ENCODE measurements at regions not wholly inside any gene's neighbourhood (a gene's known extent, or its start where the extent isn't known, plus 50 kb on each side); places are given as distances from the start of the nearest gene placed in this dataset.
"Not testable (repeated sequence)": the region's sequence is repeated elsewhere in the genome, so short reads cannot be mapped to it uniquely, and the experiment has no call there.

DNA sequence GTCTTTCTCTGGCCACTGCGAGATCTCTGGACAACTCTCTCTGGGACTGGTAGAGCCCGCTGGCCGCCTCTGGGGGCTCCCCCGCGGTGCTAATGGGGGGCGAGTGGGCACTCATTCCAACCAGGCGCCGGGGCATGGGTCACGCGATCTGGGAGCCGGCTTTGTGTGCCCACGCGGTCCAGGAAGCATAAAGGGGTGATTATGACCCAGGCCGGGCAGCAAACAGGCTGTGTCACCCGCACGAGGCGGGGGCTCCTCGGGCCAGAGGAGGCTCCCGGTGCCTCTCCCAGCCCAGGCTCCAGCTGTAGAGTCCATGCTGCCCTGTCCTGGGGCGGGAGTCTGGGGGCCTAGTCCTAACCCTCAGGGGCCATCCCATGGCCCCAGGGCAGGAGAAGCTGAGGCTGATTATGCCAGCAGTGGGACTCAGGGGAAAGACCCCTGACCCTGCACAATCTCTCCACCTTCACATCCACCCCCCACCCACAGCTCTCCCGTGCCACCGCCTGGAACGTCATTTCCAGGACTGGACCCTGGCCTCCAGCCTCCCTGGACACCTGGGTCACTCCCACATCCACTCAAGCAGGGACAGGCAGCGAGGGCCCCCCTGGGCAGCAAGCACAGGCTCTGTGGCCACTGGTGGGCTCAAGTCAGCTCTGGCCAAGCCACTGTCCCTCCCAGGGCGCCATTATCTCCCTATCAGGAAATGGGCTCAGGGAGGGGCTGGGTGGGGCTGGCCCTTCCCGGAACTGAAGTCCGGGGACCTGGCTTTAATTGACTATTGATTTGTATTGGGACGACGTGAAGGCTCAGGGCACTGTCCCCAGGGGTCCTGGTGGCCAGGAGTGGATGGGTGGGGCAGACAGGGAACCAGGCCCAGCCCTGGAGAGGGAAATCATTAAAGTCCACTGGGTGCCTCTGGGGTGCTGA lies 50.0 kb downstream of the PTPRS start:
- DNase-seq (no peak), ATAC-seq (replicated peaks) (no peak)
- Mint-ChIP-seq H3K27ac (no peak overlapping the region), H3K27me3 (peaks cover 54 to 81% of the 10 kb centered on the region in 2 donors), H3K4me1 (peaks cover 23 to 34% of the 10 kb centered on the region in 2 donors), H3K36me3 (no peaks in the 10 kb centered on the region), H3K9me3 (peaks cover 3 to 6% of the 10 kb centered on the region in 2 donors), H3K4me3 (no peak overlapping the region)

GRCh38 chr19:5289060-5289990 lies 51.3 kb downstream of the PTPRS start:
- no peak overlapping the region for H3K4me3 Mint-ChIP-seq
- H3K4me1 Mint-ChIP-seq, result peaks cover 23 to 34% of the 10 kb centered on the region in 2 donors
- H3K27ac Mint-ChIP-seq, result no peak overlapping the region
- H3K9me3 Mint-ChIP-seq, result peaks cover 5 to 10% of the 10 kb centered on the region in 2 donors
- peaks cover 51 to 85% of the 10 kb centered on the region in 2 donors for H3K27me3 Mint-ChIP-seq
- DNase-seq (no peak), ATAC-seq (replicated peaks) (no peak)
- H3K36me3 Mint-ChIP-seq, result no peaks in the 10 kb centered on the region

DNA sequence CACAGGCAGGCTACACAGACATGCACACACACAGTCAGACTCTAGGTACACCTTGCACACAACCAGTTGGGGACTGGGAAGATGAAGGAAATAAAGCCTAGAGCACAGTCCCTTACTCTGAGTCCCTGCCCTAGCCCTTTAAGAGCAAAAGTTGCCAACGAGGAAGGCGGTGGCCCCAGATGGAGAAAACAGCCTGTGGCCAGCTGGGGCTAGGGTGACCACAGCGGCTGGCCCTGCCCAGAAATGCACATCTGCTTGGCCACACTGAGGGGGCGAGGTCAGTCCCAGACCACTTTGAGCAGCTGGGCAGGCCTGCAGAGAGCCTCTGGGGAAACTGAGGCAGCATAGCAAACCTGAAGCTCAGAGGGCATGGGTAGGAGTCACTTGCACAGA lies 52.3 kb downstream of the PTPRS start:
- no peak overlapping the region for H3K4me3 Mint-ChIP-seq
- ATAC-seq (replicated peaks), result no peak

GRCh38 chr19:5287066-5287465 lies 53.5 kb downstream of the PTPRS start:
- peaks cover 17 to 23% of the 10 kb centered on the region in 2 donors for H3K4me1 Mint-ChIP-seq
- DNase-seq, result no peak
- H3K27ac Mint-ChIP-seq, result peak overlapping the region; percentile 73
- peak overlapping the region in 1 of 2 donors; percentile 29 for H3K4me3 Mint-ChIP-seq
- peaks cover 43 to 68% of the 10 kb centered on the region in 2 donors for H3K27me3 Mint-ChIP-seq
- peak in 1 of 2 donors; percentile 35 for ATAC-seq (replicated peaks)
- H3K9me3 Mint-ChIP-seq, result peaks cover 5 to 10% of the 10 kb centered on the region in 2 donors
- no peaks in the 10 kb centered on the region for H3K36me3 Mint-ChIP-seq

More for the DNA sequence above, 52.3 kb downstream of the PTPRS start:
- Mint-ChIP-seq H3K36me3 (no peaks in the 10 kb centered on the region), H3K9me3 (peaks cover 5 to 10% of the 10 kb centered on the region in 2 donors), H3K27ac (no peak overlapping the region), H3K4me1 (peaks cover 19 to 30% of the 10 kb centered on the region in 2 donors), H3K27me3 (peaks cover 48 to 75% of the 10 kb centered on the region in 2 donors)
- no peak for DNase-seq

GRCh38 chr19:5286465-5287029 lies 54.1 kb downstream of the PTPRS start:
- peaks cover 5 to 10% of the 10 kb centered on the region in 2 donors for H3K9me3 Mint-ChIP-seq
- no peak for ATAC-seq (replicated peaks)
- H3K27ac Mint-ChIP-seq, result peak overlapping the region; percentile 73
- no peaks in the 10 kb centered on the region for H3K36me3 Mint-ChIP-seq
- peaks cover 12 to 18% of the 10 kb centered on the region in 2 donors for H3K4me1 Mint-ChIP-seq
- no peak overlapping the region for H3K4me3 Mint-ChIP-seq
- H3K27me3 Mint-ChIP-seq, result peaks cover 38 to 63% of the 10 kb centered on the region in 2 donors
- DNase-seq, result no peak

DNA sequence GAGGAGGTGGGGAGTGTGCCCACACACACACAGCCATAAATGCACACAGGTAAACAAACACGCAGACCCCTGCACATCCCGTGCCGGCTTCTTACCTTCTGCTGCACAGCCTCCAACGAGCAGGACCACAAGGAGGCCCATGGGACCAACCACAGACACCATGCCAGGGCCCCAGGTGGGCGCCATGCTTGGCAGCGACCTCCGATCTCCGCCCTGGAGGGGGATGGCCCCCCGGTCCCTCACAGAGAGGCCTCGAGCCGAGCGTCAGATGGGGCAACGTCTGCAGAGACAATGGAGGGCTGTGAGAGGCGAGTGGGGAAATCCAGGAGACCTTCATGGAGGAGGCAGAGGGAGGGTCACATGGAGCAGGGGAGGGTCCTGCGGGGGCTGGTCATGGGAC lies 54.7 kb downstream of the PTPRS start:
- DNase-seq (no peak), ATAC-seq (replicated peaks) (no peak)
- Mint-ChIP-seq H3K27ac (no peak overlapping the region), H3K9me3 (peaks cover 5 to 10% of the 10 kb centered on the region in 2 donors), H3K36me3 (no peaks in the 10 kb centered on the region), H3K4me1 (peaks cover 10 to 14% of the 10 kb centered on the region in 2 donors), H3K27me3 (peaks cover 32 to 57% of the 10 kb centered on the region in 2 donors), H3K4me3 (no peak overlapping the region)

DNA sequence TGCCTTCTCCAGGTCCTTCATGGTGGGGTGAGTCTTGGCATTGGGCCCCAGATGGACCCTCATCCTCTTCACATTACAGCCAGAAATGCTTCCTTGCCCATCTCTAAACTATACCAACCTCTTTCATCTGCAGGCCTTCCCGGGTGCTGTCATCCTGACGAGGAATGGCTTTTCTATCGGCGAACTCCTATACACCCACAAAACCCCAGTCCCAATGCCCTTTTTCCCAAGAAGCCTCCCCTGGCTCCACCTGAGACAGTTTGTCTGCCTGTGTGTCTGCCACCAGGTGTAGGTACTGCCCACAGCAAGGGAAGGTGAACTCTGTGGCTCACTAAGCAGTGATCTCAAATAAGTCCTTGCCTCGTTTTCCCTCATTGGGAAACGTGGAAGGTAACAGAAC lies 55.3 kb downstream of the PTPRS start:
- H3K4me3 Mint-ChIP-seq, result no peak overlapping the region
- H3K9me3 Mint-ChIP-seq, result peaks cover 5 to 10% of the 10 kb centered on the region in 2 donors
- DNase-seq (no peak), ATAC-seq (replicated peaks) (no peak)
- no peak overlapping the region for H3K27ac Mint-ChIP-seq
- H3K4me1 Mint-ChIP-seq, result peaks cover 10 to 14% of the 10 kb centered on the region in 2 donors
- H3K36me3 Mint-ChIP-seq, result no peaks in the 10 kb centered on the region
- peaks cover 30 to 50% of the 10 kb centered on the region in 2 donors for H3K27me3 Mint-ChIP-seq

- Mint-ChIP-seq H3K4me3 (no peak overlapping the region), H3K9me3 (peaks cover 5 to 10% of the 10 kb centered on the region in 2 donors), H3K4me1 (peaks cover 9 to 12% of the 10 kb centered on the region in 2 donors), H3K27me3 (peaks cover 16 to 29% of the 10 kb centered on the region in 2 donors), H3K27ac (no peak overlapping the region), H3K36me3 (no peaks in the 10 kb centered on the region)
- ATAC-seq (replicated peaks) (no peak), DNase-seq (no peak)
Measured at GRCh38 chr19:5282901-5283300, 57.7 kb downstream of the PTPRS start.

DNA sequence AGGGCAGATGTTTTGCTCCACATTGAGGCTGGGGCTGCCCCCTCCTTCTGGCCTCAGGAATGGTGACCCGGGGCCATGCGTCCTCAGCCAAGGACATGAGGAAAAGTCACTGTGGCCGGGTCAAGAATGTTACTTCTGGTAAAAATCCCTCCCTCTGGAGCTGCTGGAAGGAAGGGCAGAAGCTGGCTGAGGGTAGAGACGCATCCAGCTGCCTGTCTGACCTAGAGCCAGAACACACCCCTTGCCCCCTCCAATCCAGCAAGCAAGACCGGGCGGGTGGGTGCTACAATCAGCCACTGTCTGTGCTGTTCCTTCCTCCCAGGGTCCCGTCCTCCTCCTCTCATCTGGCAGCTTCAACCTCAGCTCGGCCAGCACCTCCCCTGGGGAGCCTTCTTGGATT lies 59.0 kb downstream of the PTPRS start:
- Mint-ChIP-seq H3K4me1 (no peaks in the 10 kb centered on the region), H3K27ac (no peak overlapping the region), H3K4me3 (no peak overlapping the region), H3K36me3 (no peaks in the 10 kb centered on the region), H3K9me3 (peaks cover 5 to 10% of the 10 kb centered on the region in 2 donors), H3K27me3 (peaks cover 13 to 17% of the 10 kb centered on the region in 2 donors)
- DNase-seq (no peak), ATAC-seq (replicated peaks) (no peak)

DNA sequence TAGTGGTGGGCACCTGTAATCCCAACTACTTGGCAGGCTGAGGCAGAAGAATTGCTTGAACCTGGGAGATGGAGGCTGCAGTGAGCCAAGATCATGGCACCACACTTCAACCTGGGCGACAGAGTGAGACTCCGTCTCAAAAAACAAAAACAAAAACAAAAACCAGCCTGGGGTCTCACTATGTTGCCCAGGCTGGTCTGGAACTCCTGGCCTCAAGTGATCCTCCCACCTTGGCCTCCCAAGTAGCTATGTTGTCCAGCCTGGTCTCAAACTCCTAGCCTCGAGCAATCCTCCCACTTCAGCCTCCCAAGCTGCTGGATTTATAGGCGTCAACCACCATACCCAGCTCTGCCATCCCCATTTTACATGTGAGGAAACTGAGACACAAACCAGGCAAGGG lies 64.9 kb downstream of the PTPRS start:
- ATAC-seq (replicated peaks); DNase-seq; H3K4me3 Mint-ChIP-seq; H3K9me3 Mint-ChIP-seq; H3K4me1 Mint-ChIP-seq; H3K27ac Mint-ChIP-seq; H3K36me3 Mint-ChIP-seq: not testable (repeated sequence)
- H3K27me3 Mint-ChIP-seq, result peaks cover 12 to 14% of the 10 kb centered on the region in 2 donors

DNA sequence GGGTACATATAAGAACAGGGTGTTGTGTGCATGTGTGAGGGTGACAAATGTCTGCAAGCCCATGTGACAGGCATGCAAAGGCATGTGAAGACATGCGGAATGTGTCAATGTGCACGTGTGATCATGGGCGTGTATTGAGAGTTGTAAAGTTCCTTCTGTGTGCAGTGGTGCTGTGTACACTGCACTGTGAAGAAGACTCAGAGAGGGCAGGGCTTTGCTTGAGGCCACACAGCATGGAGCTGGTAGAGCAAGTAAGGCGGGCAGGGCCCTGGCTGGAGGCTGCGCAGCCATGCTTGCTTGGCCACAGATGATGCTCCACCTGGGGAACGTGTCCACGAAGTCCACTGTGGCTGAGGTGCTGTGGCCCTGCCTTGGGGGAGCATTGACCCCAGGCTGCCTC lies 66.8 kb downstream of the PTPRS start:
- H3K9me3 Mint-ChIP-seq, result no peaks in the 10 kb centered on the region
- H3K27ac Mint-ChIP-seq, result no peak overlapping the region
- peaks cover 12 to 14% of the 10 kb centered on the region in 2 donors for H3K27me3 Mint-ChIP-seq
- H3K4me1 Mint-ChIP-seq, result peaks cover 4 to 8% of the 10 kb centered on the region in 2 donors
- peaks cover 0 to 7% of the 10 kb centered on the region in 2 donors for H3K36me3 Mint-ChIP-seq
- DNase-seq (no peak), ATAC-seq (replicated peaks) (no peak)
- no peak overlapping the region for H3K4me3 Mint-ChIP-seq

GRCh38 chr19:5271145-5271544 lies 69.5 kb downstream of the PTPRS start:
- no peak overlapping the region for H3K4me3 Mint-ChIP-seq
- peaks cover 12 to 20% of the 10 kb centered on the region in 2 donors for H3K27me3 Mint-ChIP-seq
- ATAC-seq (replicated peaks) (peak; percentile 67 to 83), DNase-seq (no peak)
- H3K4me1 Mint-ChIP-seq, result peaks cover 4 to 8% of the 10 kb centered on the region in 2 donors
- H3K36me3 Mint-ChIP-seq, result peaks cover 0 to 7% of the 10 kb centered on the region in 2 donors
- no peaks in the 10 kb centered on the region for H3K9me3 Mint-ChIP-seq
- no peak overlapping the region for H3K27ac Mint-ChIP-seq

DNA sequence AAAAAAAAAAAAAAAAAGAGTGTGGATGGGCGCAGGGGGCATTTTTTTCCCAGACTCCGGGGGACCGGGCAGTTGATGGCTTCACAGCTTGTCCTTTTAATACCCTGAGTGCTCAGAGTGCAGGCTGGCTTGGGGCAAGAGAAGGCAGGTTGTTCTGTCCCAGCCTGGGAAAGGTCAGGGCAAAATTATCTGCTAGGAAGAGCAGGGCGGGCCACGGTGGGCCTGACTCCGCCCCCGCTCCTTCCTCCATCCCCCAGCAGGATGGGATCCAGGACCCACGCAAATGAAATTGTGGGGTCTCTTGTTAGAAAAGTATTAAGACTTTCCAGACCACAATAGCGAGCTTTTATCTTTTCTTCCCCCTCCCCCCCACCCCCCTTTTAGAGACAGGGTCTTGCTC lies 70.7 kb downstream of the PTPRS start:
- ATAC-seq (replicated peaks), result no peak
- Mint-ChIP-seq H3K4me3 (no peak overlapping the region), H3K9me3 (no peaks in the 10 kb centered on the region), H3K4me1 (peaks cover 0 to 4% of the 10 kb centered on the region in 2 donors), H3K36me3 (peaks cover 0 to 3% of the 10 kb centered on the region in 2 donors), H3K27me3 (peaks cover 7 to 15% of the 10 kb centered on the region in 2 donors), H3K27ac (no peak overlapping the region)
- DNase-seq, result no peak

DNA sequence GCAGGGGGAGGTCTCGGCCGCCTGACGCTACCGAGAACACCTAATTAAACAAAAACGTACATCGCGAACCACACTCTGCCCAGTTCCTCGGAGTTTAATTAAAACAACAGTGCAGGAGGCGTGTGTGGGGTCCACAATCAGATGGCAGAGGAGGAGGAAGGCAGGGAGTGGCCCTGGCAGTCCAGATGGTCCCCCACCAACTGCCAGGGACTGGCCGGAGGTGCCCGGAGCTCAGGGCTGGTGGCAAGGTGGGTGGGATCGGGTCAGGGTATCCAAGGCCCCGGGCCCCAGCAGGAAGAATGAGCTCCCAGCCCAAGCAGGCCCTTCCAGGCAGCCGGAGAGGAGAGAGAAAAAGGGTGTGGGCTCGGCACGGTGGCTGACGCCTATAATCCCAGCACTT lies 71.3 kb downstream of the PTPRS start:
- Mint-ChIP-seq H3K27me3 (peaks cover 7 to 15% of the 10 kb centered on the region in 2 donors), H3K4me3 (no peak overlapping the region), H3K4me1 (no peaks in the 10 kb centered on the region), H3K36me3 (peaks cover 0 to 3% of the 10 kb centered on the region in 2 donors), H3K9me3 (no peaks in the 10 kb centered on the region), H3K27ac (no peak overlapping the region)
- no peak for ATAC-seq (replicated peaks)
- no peak for DNase-seq
